Ishikawa (cell line): ENCODE measurements at regions not wholly inside any gene's neighbourhood (a gene's known extent, or its start where the extent isn't known, plus 50 kb on each side); places are given as distances from the start of the nearest gene placed in this dataset.

Source experiments
- CEBPB ChIP-seq: IDR thresholded peaks from 2 replicates; pipeline ENCODE4 v1.6.1; 2012
- CREB1 ChIP-seq: IDR thresholded peaks from 2 replicates; pipeline ENCODE4 v1.6.1; 2012; ENCODE audit warnings: low read depth
- EGR1 ChIP-seq: IDR thresholded peaks from 2 replicates; pipeline ENCODE4 v1.6.1; 2012
- EP300 ChIP-seq: IDR thresholded peaks from 2 replicates; pipeline ENCODE4 v1.6.1; 2012; ENCODE audit warnings: borderline replicate concordance
- FOXM1 ChIP-seq: IDR thresholded peaks from 2 replicates; pipeline ENCODE4 v1.6.1; 2012; ENCODE audit warnings: low read depth, borderline replicate concordance
- NFIC ChIP-seq: IDR thresholded peaks from 2 replicates; pipeline ENCODE4 v1.6.1; 2012
- RAD21 ChIP-seq: IDR thresholded peaks from 2 replicates; pipeline ENCODE4 v1.6.1; 2012; ENCODE audit warnings: low read depth
- TAF1 ChIP-seq: IDR thresholded peaks from 2 replicates; pipeline ENCODE4 v1.6.1; 2012; ENCODE audit warnings: low read depth, mild to moderate bottlenecking
- TCF12 ChIP-seq: IDR thresholded peaks from 2 replicates; pipeline ENCODE4 v1.6.1; 2012; ENCODE audit warnings: low read depth
- TEAD4 ChIP-seq: IDR thresholded peaks from 2 replicates; pipeline ENCODE4 v1.6.1; 2012
- USF1 ChIP-seq: IDR thresholded peaks from 2 replicates; pipeline ENCODE4 v1.6.1; 2012
- YY1 ChIP-seq: IDR thresholded peaks from 2 replicates; pipeline ENCODE4 v1.6.1; 2012; ENCODE audit warnings: low read depth
- ZBTB7A ChIP-seq: IDR thresholded peaks from 2 replicates; pipeline ENCODE4 v1.6.1; 2012; ENCODE audit warnings: low read depth
- TF ChIP-seq, protein P1 (sequence below): IDR thresholded peaks from 2 replicates; pipeline ENCODE4 v1.6.1; 2012; ENCODE audit warnings: low read depth, mild to moderate bottlenecking
- TF ChIP-seq, protein P2 (sequence below): IDR thresholded peaks from 2 replicates; pipeline ENCODE4 v1.6.1; 2012

- TF ChIP-seq TEAD4 (no peak), TCF12 (no peak), CREB1 (no peak), CEBPB (no peak), EGR1 (no peak), ZBTB7A (no peak), USF1 (no peak), FOXM1 (no peak), TAF1 (no peak), EP300 (no peak), YY1 (no peak), RAD21 (no peak), NFIC (no peak)
- TF ChIP-seq, protein P1, sequence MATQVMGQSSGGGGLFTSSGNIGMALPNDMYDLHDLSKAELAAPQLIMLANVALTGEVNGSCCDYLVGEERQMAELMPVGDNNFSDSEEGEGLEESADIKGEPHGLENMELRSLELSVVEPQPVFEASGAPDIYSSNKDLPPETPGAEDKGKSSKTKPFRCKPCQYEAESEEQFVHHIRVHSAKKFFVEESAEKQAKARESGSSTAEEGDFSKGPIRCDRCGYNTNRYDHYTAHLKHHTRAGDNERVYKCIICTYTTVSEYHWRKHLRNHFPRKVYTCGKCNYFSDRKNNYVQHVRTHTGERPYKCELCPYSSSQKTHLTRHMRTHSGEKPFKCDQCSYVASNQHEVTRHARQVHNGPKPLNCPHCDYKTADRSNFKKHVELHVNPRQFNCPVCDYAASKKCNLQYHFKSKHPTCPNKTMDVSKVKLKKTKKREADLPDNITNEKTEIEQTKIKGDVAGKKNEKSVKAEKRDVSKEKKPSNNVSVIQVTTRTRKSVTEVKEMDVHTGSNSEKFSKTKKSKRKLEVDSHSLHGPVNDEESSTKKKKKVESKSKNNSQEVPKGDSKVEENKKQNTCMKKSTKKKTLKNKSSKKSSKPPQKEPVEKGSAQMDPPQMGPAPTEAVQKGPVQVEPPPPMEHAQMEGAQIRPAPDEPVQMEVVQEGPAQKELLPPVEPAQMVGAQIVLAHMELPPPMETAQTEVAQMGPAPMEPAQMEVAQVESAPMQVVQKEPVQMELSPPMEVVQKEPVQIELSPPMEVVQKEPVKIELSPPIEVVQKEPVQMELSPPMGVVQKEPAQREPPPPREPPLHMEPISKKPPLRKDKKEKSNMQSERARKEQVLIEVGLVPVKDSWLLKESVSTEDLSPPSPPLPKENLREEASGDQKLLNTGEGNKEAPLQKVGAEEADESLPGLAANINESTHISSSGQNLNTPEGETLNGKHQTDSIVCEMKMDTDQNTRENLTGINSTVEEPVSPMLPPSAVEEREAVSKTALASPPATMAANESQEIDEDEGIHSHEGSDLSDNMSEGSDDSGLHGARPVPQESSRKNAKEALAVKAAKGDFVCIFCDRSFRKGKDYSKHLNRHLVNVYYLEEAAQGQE: no peak
- TF ChIP-seq, protein P2, sequence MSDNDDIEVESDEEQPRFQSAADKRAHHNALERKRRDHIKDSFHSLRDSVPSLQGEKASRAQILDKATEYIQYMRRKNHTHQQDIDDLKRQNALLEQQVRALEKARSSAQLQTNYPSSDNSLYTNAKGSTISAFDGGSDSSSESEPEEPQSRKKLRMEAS: no peak
These were observed 122.8 kb upstream of the NUDT4 start for GRCh38 chr12:93254911-93255310.

DNA sequence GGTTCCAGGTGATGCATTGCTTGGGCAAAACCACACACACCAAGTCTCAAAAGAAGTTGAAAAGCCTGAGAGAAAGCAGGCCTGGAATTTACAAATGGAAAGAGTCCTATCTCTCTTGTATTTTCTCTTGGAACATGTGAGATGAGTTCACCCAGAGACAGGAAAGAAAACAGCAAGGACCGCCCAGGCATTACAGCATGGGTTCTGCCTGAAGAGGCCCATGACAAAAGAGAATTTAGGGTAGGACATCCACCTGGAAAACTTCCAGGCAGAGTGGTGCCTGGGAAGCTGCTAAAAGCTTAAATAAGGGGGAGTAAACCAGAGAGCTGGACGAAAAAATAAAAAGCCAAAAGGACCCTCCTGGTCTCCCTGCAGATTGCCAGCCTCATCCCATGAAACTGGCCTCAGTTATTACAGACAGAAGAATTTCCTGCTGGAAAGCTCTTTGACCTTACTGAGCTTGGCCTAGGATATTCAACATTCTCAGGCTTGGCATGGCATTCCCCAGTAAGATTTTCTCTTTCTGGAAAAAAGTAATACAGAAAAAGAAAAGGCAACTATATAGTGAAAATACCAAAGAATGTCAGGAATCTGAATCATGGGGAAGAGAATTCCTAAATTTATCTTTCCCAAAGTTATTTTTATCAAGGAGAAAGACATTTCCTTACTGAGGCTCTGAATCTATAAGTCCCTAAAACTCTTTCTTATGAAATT, 121.3 kb upstream of the NUDT4 start:
- no peak for TF ChIP-seq ZBTB7A
- TF ChIP-seq, protein P2: no peak
- TF ChIP-seq, protein P1: no peak
- TF ChIP-seq YY1: no peak
- no peak for TF ChIP-seq RAD21
- TF ChIP-seq EGR1: no peak
- no peak for TF ChIP-seq CEBPB
- no peak for TF ChIP-seq USF1
- no peak for TF ChIP-seq NFIC
- TF ChIP-seq TEAD4: no peak
- no peak for TF ChIP-seq FOXM1

DNA sequence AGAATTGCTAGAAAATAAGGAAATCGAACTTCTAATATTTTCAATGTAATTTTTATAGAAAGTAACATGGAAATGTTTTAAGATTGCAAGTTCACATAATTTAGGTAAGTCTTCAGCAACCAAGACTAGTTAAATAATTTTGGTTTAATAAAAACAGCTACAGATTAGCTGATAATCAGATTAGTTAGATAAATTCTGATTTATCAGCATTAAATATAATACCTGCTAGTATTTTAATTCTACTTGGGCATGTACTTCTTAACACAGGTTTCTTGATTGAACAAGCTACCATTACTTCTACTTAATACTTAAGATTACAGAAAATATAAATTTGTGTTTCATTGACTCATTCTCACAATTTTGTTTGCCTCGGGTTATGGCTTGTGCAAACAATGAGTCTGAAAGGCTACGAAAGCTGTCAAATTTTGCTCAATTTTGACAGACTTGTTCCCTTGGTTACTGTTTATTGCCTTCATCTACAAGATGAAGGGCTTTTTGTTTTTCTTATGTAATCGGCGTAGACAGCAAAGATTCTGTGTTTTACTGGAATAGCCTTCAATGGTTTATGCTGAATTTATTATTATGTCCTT, 116.1 kb upstream of the NUDT4 start:
- TF ChIP-seq RAD21 (no peak), NFIC (no peak), USF1 (no peak), TCF12 (no peak), FOXM1 (no peak), CREB1 (no peak), TEAD4 (no peak)
- TF ChIP-seq, protein P2: no peak

- TF ChIP-seq EGR1 (no peak), TEAD4 (no peak), NFIC (no peak), RAD21 (no peak), TCF12 (no peak), EP300 (no peak), FOXM1 (no peak), CEBPB (no peak), CREB1 (no peak), TAF1 (no peak), ZBTB7A (no peak), YY1 (no peak), USF1 (no peak)
- TF ChIP-seq, protein P2: no peak
- TF ChIP-seq, protein P1: no peak
These were observed 104.7 kb upstream of the NUDT4 start for GRCh38 chr12:93272997-93273396.
